HL-60 (cell line): ENCODE measurements at regions not wholly inside any gene's neighbourhood (a gene's known extent, or its start where the extent isn't known, plus 50 kb on each side); places are given as distances from the start of the nearest gene placed in this dataset.
"Not testable (repeated sequence)": the region's sequence is repeated elsewhere in the genome, so short reads cannot be mapped to it uniquely, and the experiment has no call there.

Experiments
- CTCF ChIP-seq: IDR thresholded peaks from one replicate; pipeline ENCODE4 v1.5.1; 2011; ENCODE audit warnings: low read length, control low read depth, inconsistent platforms; ENCODE audit not compliant: insufficient read depth
- GABPA ChIP-seq: IDR thresholded peaks from 2 replicates; pipeline ENCODE4 v1.6.1; 2012; ENCODE audit warnings: low read depth
- POLR2AphosphoS5 ChIP-seq: IDR thresholded peaks from 2 replicates; pipeline ENCODE4 v1.6.1; 2012; ENCODE audit warnings: low read depth
- REST ChIP-seq: IDR thresholded peaks from 2 replicates; pipeline ENCODE4 v1.6.1; 2012; ENCODE audit warnings: low read depth; ENCODE audit not compliant: insufficient replicate concordance

GRCh38 chr13:62729746-62730145, 1314.1 kb upstream of the PCDH20 start:
- not testable (repeated sequence) for TF ChIP-seq REST, CTCF, POLR2AphosphoS5, GABPA
